ENCODE measurements at regions not wholly inside any gene's neighbourhood (a gene's known extent, or its start where the extent isn't known, plus 50 kb on each side); places are given as distances from the start of the nearest gene placed in this dataset.

DNA sequence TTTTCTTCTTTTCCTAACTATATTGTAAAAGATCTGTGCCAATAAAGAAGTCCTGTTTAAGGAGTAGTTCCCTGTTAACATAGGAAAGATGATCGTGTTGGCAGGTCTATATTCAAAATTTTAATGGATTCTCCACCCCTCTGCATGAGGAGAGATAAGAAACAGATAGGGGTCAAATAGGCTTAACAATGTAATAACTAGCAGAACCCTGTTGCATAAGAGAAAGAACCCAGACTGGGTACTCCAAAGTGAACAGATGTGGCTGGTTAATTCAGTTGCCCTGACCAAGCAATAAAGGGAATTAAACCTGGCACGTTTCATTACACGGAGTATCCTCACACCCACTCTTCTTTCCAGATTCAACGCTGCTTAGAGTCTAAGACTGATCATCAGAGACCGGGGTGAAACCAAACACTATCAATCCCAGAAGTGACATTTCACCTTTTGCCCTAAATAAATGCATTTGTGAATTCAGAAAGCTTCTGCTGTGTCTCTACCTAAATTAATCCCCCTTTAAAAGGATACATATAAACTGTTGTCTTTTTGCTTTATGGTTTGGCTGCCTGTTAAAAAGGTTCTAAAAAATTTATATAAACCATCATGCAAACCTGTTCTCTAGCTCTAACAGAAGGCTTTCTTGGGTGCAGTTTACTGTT is 1276.9 kb upstream of the WWC1 start:
- H3K27me3 ChIP-seq (ENCODE audit: control insufficient read depth, insufficient read depth, low read length): no peaks in the 10 kb centered on the region
- no peak for ATAC-seq (ENCODE audit: low read depth in 2 of 2)
- no peak overlapping the region for H3K4me3 ChIP-seq (ENCODE audit: low read depth, low read length)
- H3K4me1 Mint-ChIP-seq: no peaks in the 10 kb centered on the region
- peaks cover 0 to 40% (median 4%) of the 10 kb centered on the region in 7 donors for H3K9me3 Mint-ChIP-seq
- no peaks in the 10 kb centered on the region for H3K9me3 ChIP-seq (ENCODE audit: control insufficient read depth in 2 of 2, low read length in 2 of 2)
- no peak for DNase-seq
- H3K27ac Mint-ChIP-seq: no peak overlapping the region
- H3K4me1 ChIP-seq (ENCODE audit: control insufficient read depth, insufficient read depth, low read length, poor library complexity, severe bottlenecking): no peaks in the 10 kb centered on the region
- peaks cover 4% of the 10 kb centered on the region for H3K27me3 Mint-ChIP-seq
- H3K36me3 ChIP-seq (ENCODE audit: control insufficient read depth, insufficient read depth, low read length): no peaks in the 10 kb centered on the region
- no peak overlapping the region for H3K4me3 Mint-ChIP-seq
- no peaks in the 10 kb centered on the region for H3K36me3 Mint-ChIP-seq
- no peak overlapping the region for H3K27ac ChIP-seq (ENCODE audit: insufficient read depth, low read length, poor library complexity, severe bottlenecking)

DNA sequence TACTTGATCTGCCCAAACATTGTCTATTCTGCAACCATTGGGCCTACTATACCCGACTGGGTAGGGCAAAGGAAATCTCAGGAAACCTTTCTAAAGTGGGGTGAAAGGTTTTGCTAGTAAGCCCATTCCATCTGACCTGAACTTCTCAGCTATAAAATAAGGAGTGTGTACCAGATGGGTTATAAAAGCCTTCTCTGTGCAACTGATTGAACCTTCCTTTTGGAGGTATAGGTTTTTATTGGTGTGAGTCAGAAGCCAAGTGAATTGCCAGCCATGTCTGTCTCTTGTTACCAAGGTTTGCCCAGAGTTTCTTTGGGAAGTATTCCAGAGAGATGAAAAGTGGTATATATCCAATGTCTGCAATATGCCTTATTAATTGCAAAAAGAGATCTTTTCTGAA is 1271.0 kb upstream of the WWC1 start:
- no peaks in the 10 kb centered on the region for H3K27me3 ChIP-seq (ENCODE audit: control insufficient read depth, insufficient read depth, low read length)
- H3K27ac ChIP-seq (ENCODE audit: insufficient read depth, low read length, poor library complexity, severe bottlenecking): no peak overlapping the region
- Mint-ChIP-seq H3K36me3 (no peaks in the 10 kb centered on the region), H3K27ac (no peak overlapping the region), H3K27me3 (no peaks in the 10 kb centered on the region), H3K4me1 (no peaks in the 10 kb centered on the region), H3K9me3 (peaks cover 0 to 30% (median 2%) of the 10 kb centered on the region in 7 donors), H3K4me3 (no peak overlapping the region)
- no peak overlapping the region for H3K4me3 ChIP-seq (ENCODE audit: low read depth, low read length)
- H3K9me3 ChIP-seq (ENCODE audit: control insufficient read depth in 2 of 2, low read length in 2 of 2): no peaks in the 10 kb centered on the region
- H3K36me3 ChIP-seq (ENCODE audit: control insufficient read depth, insufficient read depth, low read length): no peaks in the 10 kb centered on the region
- DNase-seq (no peak), ATAC-seq (ENCODE audit: low read depth in 2 of 2) (no peak)
- no peaks in the 10 kb centered on the region for H3K4me1 ChIP-seq (ENCODE audit: control insufficient read depth, insufficient read depth, low read length, poor library complexity, severe bottlenecking)

DNA sequence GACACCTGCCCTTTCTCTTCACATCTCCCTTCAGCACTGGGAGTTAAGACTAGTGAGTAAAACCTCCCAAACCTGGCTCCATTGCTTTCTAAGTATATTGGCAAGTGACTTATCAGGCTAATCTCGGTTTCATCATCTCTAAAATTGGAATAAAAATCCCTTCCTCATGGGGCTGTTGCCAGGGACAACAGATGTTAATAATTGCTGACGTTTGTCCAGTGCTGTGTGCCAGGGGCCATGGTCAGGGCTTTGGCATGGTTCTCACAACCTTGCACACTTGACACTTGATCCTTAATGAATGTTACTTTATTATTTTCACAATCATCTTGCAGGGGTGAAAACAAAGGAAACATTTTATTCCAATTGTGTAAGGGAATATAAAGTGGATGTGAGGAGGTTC is 1262.0 kb upstream of the WWC1 start:
- no peaks in the 10 kb centered on the region for H3K36me3 Mint-ChIP-seq
- H3K4me3 ChIP-seq (ENCODE audit: low read depth, low read length): no peak overlapping the region
- no peaks in the 10 kb centered on the region for H3K27me3 Mint-ChIP-seq
- peaks cover 0 to 5% of the 10 kb centered on the region in 2 experiments for H3K9me3 ChIP-seq (ENCODE audit: control insufficient read depth in 2 of 2, low read length in 2 of 2)
- ATAC-seq (ENCODE audit: low read depth in 2 of 2): no peak
- H3K4me1 ChIP-seq (ENCODE audit: control insufficient read depth, insufficient read depth, low read length, poor library complexity, severe bottlenecking): no peaks in the 10 kb centered on the region
- no peak overlapping the region for H3K27ac ChIP-seq (ENCODE audit: insufficient read depth, low read length, poor library complexity, severe bottlenecking)
- no peaks in the 10 kb centered on the region for H3K27me3 ChIP-seq (ENCODE audit: control insufficient read depth, insufficient read depth, low read length)
- peaks cover 0 to 10% (median 3%) of the 10 kb centered on the region in 7 donors for H3K9me3 Mint-ChIP-seq
- no peak overlapping the region for H3K4me3 Mint-ChIP-seq
- no peaks in the 10 kb centered on the region for H3K4me1 Mint-ChIP-seq
- H3K27ac Mint-ChIP-seq: no peak overlapping the region
- DNase-seq: no peak
- no peaks in the 10 kb centered on the region for H3K36me3 ChIP-seq (ENCODE audit: control insufficient read depth, insufficient read depth, low read length)

DNA sequence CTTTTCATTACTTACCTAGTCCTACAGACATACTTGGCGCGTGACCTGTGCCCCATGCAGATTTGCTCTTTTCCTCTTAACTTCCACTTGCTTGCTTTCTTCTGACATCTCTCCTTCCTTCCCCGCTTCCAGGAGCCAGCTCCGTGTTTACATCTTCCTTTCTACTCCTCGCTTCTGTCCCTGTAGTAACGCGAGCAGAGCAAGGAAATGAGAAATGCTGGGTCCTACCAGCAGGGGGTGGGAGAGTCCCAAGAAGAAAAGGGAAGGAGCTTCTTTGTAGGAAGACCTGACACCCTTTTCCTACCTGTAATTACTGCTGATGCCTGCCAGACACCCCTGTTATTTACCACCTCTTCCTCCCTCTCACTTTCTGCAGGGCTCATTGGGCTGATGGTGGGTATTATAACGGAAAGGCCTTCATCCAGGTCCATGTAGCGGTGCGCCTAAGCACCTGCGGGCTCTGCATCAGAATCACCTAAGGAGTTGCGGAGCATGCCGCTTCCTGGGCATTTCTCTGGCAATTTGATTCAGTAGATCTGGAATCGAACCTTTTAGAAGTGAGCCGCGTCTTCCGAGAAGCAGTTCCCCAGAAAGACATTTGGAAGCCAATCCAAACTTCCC is 1260.8 kb upstream of the WWC1 start:
- no peaks in the 10 kb centered on the region for H3K4me1 Mint-ChIP-seq
- H3K4me1 ChIP-seq (ENCODE audit: control insufficient read depth, insufficient read depth, low read length, poor library complexity, severe bottlenecking): no peaks in the 10 kb centered on the region
- peaks cover 0 to 10% (median 2%) of the 10 kb centered on the region in 7 donors for H3K9me3 Mint-ChIP-seq
- H3K36me3 Mint-ChIP-seq: no peaks in the 10 kb centered on the region
- no peak overlapping the region for H3K27ac ChIP-seq (ENCODE audit: insufficient read depth, low read length, poor library complexity, severe bottlenecking)
- no peaks in the 10 kb centered on the region for H3K27me3 Mint-ChIP-seq
- H3K36me3 ChIP-seq (ENCODE audit: control insufficient read depth, insufficient read depth, low read length): no peaks in the 10 kb centered on the region
- no peak overlapping the region for H3K4me3 Mint-ChIP-seq
- peaks cover 0 to 5% of the 10 kb centered on the region in 2 experiments for H3K9me3 ChIP-seq (ENCODE audit: control insufficient read depth in 2 of 2, low read length in 2 of 2)
- H3K27me3 ChIP-seq (ENCODE audit: control insufficient read depth, insufficient read depth, low read length): no peaks in the 10 kb centered on the region
- H3K4me3 ChIP-seq (ENCODE audit: low read depth, low read length): no peak overlapping the region
- ATAC-seq (ENCODE audit: low read depth in 2 of 2) (no peak), DNase-seq (no peak)
- H3K27ac Mint-ChIP-seq: no peak overlapping the region

DNA sequence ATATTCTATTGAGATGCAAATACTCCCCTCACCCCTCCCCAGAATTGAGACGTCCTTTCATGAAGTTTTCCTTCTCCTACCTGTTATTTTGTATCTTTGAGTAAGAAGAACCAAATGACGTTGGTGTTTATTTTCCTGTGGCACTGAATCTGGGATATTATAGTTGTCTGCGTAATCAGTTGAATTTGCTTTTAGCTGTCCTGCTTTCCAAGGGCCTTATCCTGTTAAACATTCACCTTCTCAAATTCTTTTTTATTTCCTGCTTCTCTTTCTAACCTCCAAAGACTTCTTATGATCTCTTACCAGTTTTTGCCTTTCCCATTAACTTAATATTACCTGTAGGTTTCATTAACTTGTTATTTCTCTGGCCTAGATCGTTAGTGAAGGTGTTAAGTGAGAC is 1254.9 kb upstream of the WWC1 start:
- Mint-ChIP-seq H3K4me3 (no peak overlapping the region), H3K4me1 (no peaks in the 10 kb centered on the region), H3K27me3 (no peaks in the 10 kb centered on the region), H3K27ac (no peak overlapping the region), H3K9me3 (peaks cover 0 to 7% (median 3%) of the 10 kb centered on the region in 7 donors), H3K36me3 (no peaks in the 10 kb centered on the region)
- no peaks in the 10 kb centered on the region for H3K9me3 ChIP-seq (ENCODE audit: control insufficient read depth in 2 of 2, low read length in 2 of 2)
- no peaks in the 10 kb centered on the region for H3K27me3 ChIP-seq (ENCODE audit: control insufficient read depth, insufficient read depth, low read length)
- no peak overlapping the region for H3K27ac ChIP-seq (ENCODE audit: insufficient read depth, low read length, poor library complexity, severe bottlenecking)
- DNase-seq: no peak
- H3K4me1 ChIP-seq (ENCODE audit: control insufficient read depth, insufficient read depth, low read length, poor library complexity, severe bottlenecking): no peaks in the 10 kb centered on the region
- ATAC-seq (ENCODE audit: low read depth in 2 of 2): no peak
- no peaks in the 10 kb centered on the region for H3K36me3 ChIP-seq (ENCODE audit: control insufficient read depth, insufficient read depth, low read length)
- H3K4me3 ChIP-seq (ENCODE audit: low read depth, low read length): no peak overlapping the region

DNA sequence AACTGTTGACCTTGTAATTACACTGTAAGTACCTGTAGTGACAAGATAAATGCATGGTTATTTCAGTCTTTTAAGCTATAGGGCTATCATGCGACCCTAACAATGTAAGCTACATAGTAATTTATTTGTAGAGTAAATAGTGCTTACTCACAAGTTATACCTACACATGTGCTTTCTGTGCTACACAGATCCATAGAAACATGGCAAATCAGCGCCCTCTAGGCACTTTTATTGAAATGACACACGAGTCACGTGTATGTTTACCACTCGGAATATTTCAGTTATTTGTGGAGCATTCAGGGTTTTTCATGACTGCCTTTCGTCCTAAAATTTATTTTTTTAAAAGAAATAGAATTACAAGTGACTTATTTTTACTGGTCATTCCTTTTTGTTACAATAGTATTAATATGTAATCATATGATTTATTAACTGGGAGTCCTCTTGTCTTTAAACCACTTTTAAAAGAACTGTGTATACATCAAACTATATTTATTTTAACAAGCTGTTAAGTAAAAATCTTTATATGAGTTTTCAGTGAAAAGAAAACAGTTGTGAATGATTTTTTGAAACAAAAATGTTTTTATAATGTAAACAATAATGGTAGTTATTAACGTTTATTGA is 1242.3 kb upstream of the WWC1 start:
- Mint-ChIP-seq H3K4me3 (no peak overlapping the region), H3K4me1 (no peaks in the 10 kb centered on the region)

DNA sequence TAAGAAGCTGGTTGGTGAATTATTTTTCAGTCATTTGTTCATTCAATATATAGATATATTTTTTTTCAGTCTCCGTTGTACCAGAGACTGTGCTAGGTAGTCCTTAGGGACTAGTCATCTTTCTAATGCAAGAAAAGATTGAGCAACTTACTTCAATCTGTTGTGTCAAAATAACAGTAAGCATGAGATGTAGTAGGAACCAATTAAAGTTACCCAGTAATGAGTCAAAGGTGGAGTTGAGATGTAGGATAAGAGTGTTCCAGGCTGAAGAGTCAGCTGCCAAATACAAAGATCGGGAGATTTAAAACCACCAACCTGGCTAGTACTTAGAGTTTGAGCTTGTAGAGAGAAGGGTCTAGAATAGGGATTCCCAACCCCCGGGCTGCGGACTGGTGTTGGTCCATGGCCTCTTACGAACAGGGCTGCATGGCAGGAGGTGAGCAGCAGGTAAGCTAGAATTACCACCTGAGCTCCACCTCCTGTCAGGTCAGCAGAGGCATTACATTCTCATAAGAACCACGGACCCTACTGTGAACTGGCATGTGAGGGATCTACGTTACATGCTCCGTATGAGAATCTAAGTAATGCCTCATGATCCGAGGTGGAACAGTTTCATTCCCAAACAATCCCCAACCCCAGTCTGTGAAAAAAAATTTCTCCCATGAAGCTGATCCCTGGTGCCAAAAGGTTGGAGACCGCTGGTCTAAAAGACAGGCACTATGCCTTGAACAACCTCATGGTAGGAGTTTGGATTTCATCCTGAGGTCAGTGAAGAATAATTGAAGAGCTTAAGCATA is 1241.5 kb upstream of the WWC1 start:
- Mint-ChIP-seq H3K4me3 (peak overlapping the region in 1 of 4 donors; percentile 63), H3K4me1 (no peaks in the 10 kb centered on the region), H3K27me3 (no peaks in the 10 kb centered on the region), H3K9me3 (peaks cover 0 to 10% (median 3%) of the 10 kb centered on the region in 7 donors), H3K36me3 (no peaks in the 10 kb centered on the region), H3K27ac (no peak overlapping the region)
- ATAC-seq (ENCODE audit: low read depth in 2 of 2) (no peak), DNase-seq (no peak)
- Histone ChIP-seq H3K4me1 (ENCODE audit: control insufficient read depth, insufficient read depth, low read length, poor library complexity, severe bottlenecking) (no peaks in the 10 kb centered on the region), H3K36me3 (ENCODE audit: control insufficient read depth, insufficient read depth, low read length) (no peaks in the 10 kb centered on the region), H3K4me3 (ENCODE audit: low read depth, low read length) (no peak overlapping the region), H3K27ac (ENCODE audit: insufficient read depth, low read length, poor library complexity, severe bottlenecking) (no peak overlapping the region), H3K27me3 (ENCODE audit: control insufficient read depth, insufficient read depth, low read length) (no peaks in the 10 kb centered on the region), H3K9me3 (ENCODE audit: control insufficient read depth in 2 of 2, low read length in 2 of 2) (no peaks in the 10 kb centered on the region)

More for the DNA sequence above, 1242.3 kb upstream of the WWC1 start:
- H3K27ac Mint-ChIP-seq: no peak overlapping the region
- H3K9me3 Mint-ChIP-seq: peaks cover 0 to 9% (median 3%) of the 10 kb centered on the region in 7 donors
- peak in 1 of 3 donors; percentile 1 for DNase-seq
- no peaks in the 10 kb centered on the region for H3K27me3 ChIP-seq (ENCODE audit: control insufficient read depth, insufficient read depth, low read length)
- H3K4me1 ChIP-seq (ENCODE audit: control insufficient read depth, insufficient read depth, low read length, poor library complexity, severe bottlenecking): no peaks in the 10 kb centered on the region
- H3K9me3 ChIP-seq (ENCODE audit: control insufficient read depth in 2 of 2, low read length in 2 of 2): no peaks in the 10 kb centered on the region
- no peaks in the 10 kb centered on the region for H3K27me3 Mint-ChIP-seq
- no peak overlapping the region for H3K4me3 ChIP-seq (ENCODE audit: low read depth, low read length)
- H3K36me3 Mint-ChIP-seq: no peaks in the 10 kb centered on the region
- H3K36me3 ChIP-seq (ENCODE audit: control insufficient read depth, insufficient read depth, low read length): no peaks in the 10 kb centered on the region
- no peak overlapping the region for H3K27ac ChIP-seq (ENCODE audit: insufficient read depth, low read length, poor library complexity, severe bottlenecking)
- ATAC-seq (ENCODE audit: low read depth in 2 of 2): no peak
